Left lung (tissue), 4 donors: ENCODE measurements at regions not wholly inside any gene's neighbourhood (a gene's known extent, or its start where the extent isn't known, plus 50 kb on each side); places are given as distances from the start of the nearest gene placed in this dataset.
"Not testable (repeated sequence)": the region's sequence is repeated elsewhere in the genome, so short reads cannot be mapped to it uniquely, and the experiment has no call there.

Experiments used
- ATAC-seq: fragments of 200-7000 bp; cut with Tn5 transposase; one replicate; pipeline ENCODE4 v1.9.1; 2020; ENCODE audit warnings: moderate library complexity
- DNase-seq, 4 donors: peaks; one replicate each; pipeline ENCODE4 v3.0.0-alpha.2; 2013 to 2020
- H3K27ac ChIP-seq, 2 donors: fragments of 200-600 bp; sonication (generic) in 1 of 2; one replicate each; pipeline versions ENCODE4 v1.5.0 to v1.8.0; 2020 to 2021
- H3K27me3 ChIP-seq, 2 donors: fragments of 200-600 bp; sonication (generic) in 1 of 2; one replicate each; pipeline versions ENCODE4 v1.5.0 to v1.8.0; 2020 to 2021
- H3K36me3 ChIP-seq, 2 donors: fragments of 200-600 bp; sonication (generic) in 1 of 2; one replicate each; pipeline versions ENCODE4 v1.5.0 to v1.8.0; 2020 to 2021
- H3K4me1 ChIP-seq, 2 donors: fragments of 200-600 bp; one replicate each; pipeline ENCODE4 v1.8.0; 2021
- H3K4me3 ChIP-seq, 2 donors: fragments of 200-600 bp; sonication (generic) in 1 of 2; one replicate each; pipeline versions ENCODE4 v1.5.0 to v1.8.0; 2020 to 2021; ENCODE audit warnings: mild to moderate bottlenecking in 1 of 2
- H3K9me3 ChIP-seq, 2 donors: fragments of 200-600 bp; sonication (generic) in 1 of 2; one replicate each; pipeline versions ENCODE4 v1.5.0 to v1.8.0; 2020 to 2021
- CTCF ChIP-seq, 2 donors: fragments of 200-600 bp; sonication (generic) in 1 of 2; IDR thresholded peaks; one replicate each; pipeline versions ENCODE4 v1.5.0 to v1.8.0; 2021; ENCODE audit warnings: antibody characterized with exemption in 2 of 2
- intact Hi-C, 2 donors: fragments of 100-400 bp; cut with DNase I; formaldehyde crosslinking; loops; one replicate each; pipeline versions ENCODE4 v1.11.2 to v1.14.2; 2022
- donor health status: DM: no; HTN: yes; CAD: no.
- donor health status: DM: no; HTN: no; CAD: no.

GRCh38 chr15:62323353-62323890 is 158.3 kb upstream of the C2CD4B start:
- Histone ChIP-seq H3K4me3 (no peak overlapping the region), H3K4me1 (peaks cover 0 to 13% of the 10 kb centered on the region in 2 donors), H3K36me3 (no peaks in the 10 kb centered on the region), H3K27ac (no peak overlapping the region), H3K9me3 (no peaks in the 10 kb centered on the region), H3K27me3 (peaks cover 0 to 12% of the 10 kb centered on the region in 2 donors)
- DNase-seq (no peak), ATAC-seq (no peak)
- no peak for TF ChIP-seq CTCF (IDR thresholded peaks at IDR 0.05)
- intact Hi-C loops = no loop called here

GRCh38 chr15:62324382-62324781 is 159.3 kb upstream of the C2CD4B start:
- intact Hi-C loops = no loop called here
- peaks cover 0 to 12% of the 10 kb centered on the region in 2 donors for H3K27me3 ChIP-seq
- no peak overlapping the region for H3K27ac ChIP-seq
- peak; percentile 76 for ATAC-seq
- no peaks in the 10 kb centered on the region for H3K9me3 ChIP-seq
- TF ChIP-seq CTCF (IDR thresholded peaks at IDR 0.05) = no peak
- H3K36me3 ChIP-seq = no peaks in the 10 kb centered on the region
- H3K4me3 ChIP-seq = no peak overlapping the region
- no peak for DNase-seq
- peaks cover 0 to 13% of the 10 kb centered on the region in 2 donors for H3K4me1 ChIP-seq

- ATAC-seq = peak; percentile 20
- H3K27me3 ChIP-seq = peaks cover 0 to 12% of the 10 kb centered on the region in 2 donors
- H3K27ac ChIP-seq = peak overlapping the region in 1 of 2 donors; percentile 18
- no peaks in the 10 kb centered on the region for H3K9me3 ChIP-seq
- H3K4me1 ChIP-seq = peaks cover 0 to 13% of the 10 kb centered on the region in 2 donors
- no peak for TF ChIP-seq CTCF (IDR thresholded peaks at IDR 0.05)
- H3K36me3 ChIP-seq = no peaks in the 10 kb centered on the region
- intact Hi-C loops = no loop called here
- no peak overlapping the region for H3K4me3 ChIP-seq
- no peak for DNase-seq
Observed at GRCh38 chr15:62325597-62325996, 160.5 kb upstream of the C2CD4B start.

- peak; percentile 75 for ATAC-seq
- Histone ChIP-seq H3K27me3 (peaks cover 0 to 12% of the 10 kb centered on the region in 2 donors), H3K27ac (peak overlapping the region; percentile 33 to 46), H3K4me1 (peaks cover 0 to 13% of the 10 kb centered on the region in 2 donors), H3K4me3 (no peak overlapping the region), H3K9me3 (no peaks in the 10 kb centered on the region), H3K36me3 (no peaks in the 10 kb centered on the region)
- no peak for TF ChIP-seq CTCF (IDR thresholded peaks at IDR 0.05)
- intact Hi-C loops = no loop called here
- no peak for DNase-seq
Observed at GRCh38 chr15:62326460-62327011, 161.5 kb upstream of the C2CD4B start.

GRCh38 chr15:62327406-62327805 is 162.3 kb upstream of the C2CD4B start:
- peak overlapping the region; percentile 45 to 46 for H3K27ac ChIP-seq
- no peaks in the 10 kb centered on the region for H3K36me3 ChIP-seq
- ATAC-seq (peak; percentile 39), DNase-seq (no peak)
- intact Hi-C loops = no loop called here
- peaks cover 0 to 13% of the 10 kb centered on the region in 2 donors for H3K4me1 ChIP-seq
- no peaks in the 10 kb centered on the region for H3K9me3 ChIP-seq
- H3K27me3 ChIP-seq = peaks cover 0 to 12% of the 10 kb centered on the region in 2 donors
- no peak for TF ChIP-seq CTCF (IDR thresholded peaks at IDR 0.05)
- H3K4me3 ChIP-seq = no peak overlapping the region

- H3K9me3 ChIP-seq, ATAC-seq, H3K4me3 ChIP-seq, H3K27me3 ChIP-seq, H3K4me1 ChIP-seq, intact Hi-C loops, DNase-seq, H3K36me3 ChIP-seq, H3K27ac ChIP-seq: not testable (repeated sequence)
Observed at GRCh38 chr15:62332472-62332871, 167.4 kb upstream of the C2CD4B start.
